GM21786 (cell line): ENCODE measurements at regions not wholly inside any gene's neighbourhood (a gene's known extent, or its start where the extent isn't known, plus 50 kb on each side); places are given as distances from the start of the nearest gene placed in this dataset.

Source experiments
- ATAC-seq: cut with Tn5 transposase; IDR thresholded peaks from one replicate; pipeline ENCODE4 v1.9.1; 2021; ENCODE audit not compliant: unreplicated experiment

- ATAC-seq = no peak
Measured at GRCh38 chr2:173629076-173629475, 274.4 kb downstream of the CDCA7 start.

GRCh38 chr2:173630425-173631126, 275.9 kb downstream of the CDCA7 start:
- no peak for ATAC-seq

- ATAC-seq = no peak
Measured at GRCh38 chr2:173631127-173631460, 276.4 kb downstream of the CDCA7 start.

DNA sequence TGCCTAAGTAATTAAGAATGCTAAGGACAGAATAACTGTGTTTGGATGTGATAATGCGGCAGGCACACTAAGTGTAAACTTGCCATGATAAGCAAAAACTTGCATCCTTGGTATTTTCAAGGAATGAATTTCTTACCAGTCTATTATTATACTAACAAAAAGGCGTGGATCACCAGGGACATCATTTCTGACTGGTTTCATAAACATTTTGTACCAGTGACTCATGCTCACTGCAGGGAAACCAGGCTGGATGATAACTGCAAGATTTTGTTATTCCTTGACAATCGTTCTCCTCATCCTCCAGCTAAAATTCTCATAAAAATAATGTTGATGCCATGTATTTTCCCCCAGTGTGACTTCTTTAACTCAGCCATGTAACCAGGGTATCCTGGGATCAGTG, 289.5 kb downstream of the CDCA7 start:
- ATAC-seq = no peak

- no peak for ATAC-seq
Measured at GRCh38 chr2:173647681-173648311, 293.1 kb downstream of the CDCA7 start.

DNA sequence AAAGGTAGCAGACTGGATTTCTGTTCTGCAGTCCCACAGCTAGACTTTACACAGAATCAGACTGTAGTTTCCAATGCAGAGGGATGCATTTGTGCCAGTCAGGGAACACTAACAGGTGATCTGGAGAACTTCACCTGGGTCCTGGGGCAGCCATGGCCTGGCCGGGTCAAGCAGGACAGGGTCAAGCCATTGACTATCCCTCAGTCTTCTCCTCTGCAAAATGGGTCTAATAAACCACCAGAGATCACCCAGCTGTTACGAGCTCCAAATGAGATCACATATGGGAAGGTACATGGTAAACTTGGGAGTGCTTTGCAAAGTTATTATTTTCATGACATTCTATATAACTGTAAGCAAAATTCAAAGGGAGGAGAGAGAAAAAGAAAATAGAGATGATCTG, 294.1 kb downstream of the CDCA7 start:
- ATAC-seq = no peak

GRCh38 chr2:173649527-173650219, 295.0 kb downstream of the CDCA7 start:
- ATAC-seq = no peak

GRCh38 chr2:173651891-173652290, 297.2 kb downstream of the CDCA7 start:
- no peak for ATAC-seq

GRCh38 chr2:173652311-173652710, 297.6 kb downstream of the CDCA7 start:
- no peak for ATAC-seq

DNA sequence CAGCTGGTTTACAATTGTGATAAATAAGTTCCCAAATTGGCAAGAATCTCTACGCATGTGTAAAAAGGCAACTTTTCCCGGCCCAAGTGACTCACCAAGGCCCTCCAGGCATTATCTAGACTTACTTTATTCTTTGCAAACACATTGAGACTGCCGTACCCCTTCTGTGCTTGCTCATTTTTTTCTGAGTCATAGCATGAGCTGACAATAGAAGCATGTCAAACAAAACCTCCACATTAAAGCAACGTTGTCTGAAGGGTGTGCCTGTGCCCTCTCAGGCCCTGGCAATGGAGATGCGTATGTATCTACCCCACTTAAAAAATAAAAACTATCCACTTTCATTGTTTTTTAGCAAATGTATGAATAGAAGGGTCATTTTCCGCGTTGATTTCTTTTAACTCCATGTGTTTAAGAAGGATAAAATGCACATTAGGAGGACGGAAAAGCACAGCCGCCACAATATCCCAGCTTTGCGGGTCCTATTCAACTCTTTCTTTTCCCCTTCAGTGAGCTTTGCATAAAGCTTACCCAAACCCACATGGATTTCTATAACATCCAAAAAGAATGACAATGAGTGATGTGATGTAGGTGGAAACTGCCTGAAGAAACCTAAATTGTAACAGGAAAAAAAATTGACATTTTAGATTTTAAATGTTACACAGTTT, 298.2 kb downstream of the CDCA7 start:
- ATAC-seq = no peak

GRCh38 chr2:173653432-173653805, 298.7 kb downstream of the CDCA7 start:
- ATAC-seq = no peak

DNA sequence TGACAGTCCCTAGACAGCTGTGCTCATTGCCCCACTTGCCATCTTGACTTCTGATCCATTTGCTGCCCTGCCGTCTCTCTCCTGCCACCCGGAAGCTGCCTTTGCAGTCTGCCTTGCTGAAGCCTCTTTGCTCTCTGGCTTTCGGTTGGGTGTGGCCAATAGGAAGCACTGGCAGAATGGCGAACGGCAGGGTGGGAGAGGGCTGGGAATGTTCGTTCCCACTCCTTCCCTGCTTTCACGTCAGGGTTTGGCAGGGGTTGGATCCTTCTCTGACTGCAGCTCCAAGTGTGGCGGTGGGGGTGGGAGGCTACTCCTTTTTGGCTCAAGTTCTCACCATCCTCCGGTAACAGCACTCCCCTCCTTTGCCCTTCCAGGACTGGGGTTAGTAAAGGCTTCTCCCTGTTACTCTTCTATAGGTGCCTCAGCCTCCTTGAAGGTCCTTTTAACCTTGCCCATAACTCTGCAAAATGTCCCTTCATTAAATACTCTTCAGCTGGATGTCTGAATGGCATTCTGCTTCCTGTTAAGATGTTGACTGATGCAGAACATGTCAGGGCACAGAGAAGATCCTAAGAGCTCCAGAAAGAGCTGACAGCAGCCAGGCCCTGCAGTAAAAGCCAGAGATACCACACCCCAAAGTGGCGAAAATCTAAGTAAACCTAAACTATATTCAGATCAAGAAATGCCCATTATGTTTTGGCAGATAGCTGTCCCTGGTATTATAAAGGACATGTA, 299.7 kb downstream of the CDCA7 start:
- ATAC-seq = no peak

GRCh38 chr2:173654896-173655265, 300.2 kb downstream of the CDCA7 start:
- ATAC-seq = no peak

DNA sequence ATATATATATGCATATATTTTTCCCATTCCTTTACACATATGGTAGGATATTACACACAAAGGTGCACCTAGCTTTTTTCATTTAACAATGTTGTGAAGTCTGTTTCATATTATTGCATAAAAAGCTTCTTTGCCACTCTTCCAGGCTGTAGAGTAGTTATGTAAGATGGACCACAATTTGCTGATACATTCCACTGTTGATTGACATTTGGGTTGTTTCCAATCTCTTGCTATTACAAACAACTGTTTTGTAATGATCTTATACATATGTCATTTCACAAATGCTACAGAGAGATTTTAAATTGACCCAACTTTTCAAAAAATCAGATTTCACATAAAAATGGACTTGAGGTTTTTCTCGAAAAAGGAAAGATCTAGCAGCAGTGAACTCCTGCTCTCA, 301.4 kb downstream of the CDCA7 start:
- no peak for ATAC-seq

DNA sequence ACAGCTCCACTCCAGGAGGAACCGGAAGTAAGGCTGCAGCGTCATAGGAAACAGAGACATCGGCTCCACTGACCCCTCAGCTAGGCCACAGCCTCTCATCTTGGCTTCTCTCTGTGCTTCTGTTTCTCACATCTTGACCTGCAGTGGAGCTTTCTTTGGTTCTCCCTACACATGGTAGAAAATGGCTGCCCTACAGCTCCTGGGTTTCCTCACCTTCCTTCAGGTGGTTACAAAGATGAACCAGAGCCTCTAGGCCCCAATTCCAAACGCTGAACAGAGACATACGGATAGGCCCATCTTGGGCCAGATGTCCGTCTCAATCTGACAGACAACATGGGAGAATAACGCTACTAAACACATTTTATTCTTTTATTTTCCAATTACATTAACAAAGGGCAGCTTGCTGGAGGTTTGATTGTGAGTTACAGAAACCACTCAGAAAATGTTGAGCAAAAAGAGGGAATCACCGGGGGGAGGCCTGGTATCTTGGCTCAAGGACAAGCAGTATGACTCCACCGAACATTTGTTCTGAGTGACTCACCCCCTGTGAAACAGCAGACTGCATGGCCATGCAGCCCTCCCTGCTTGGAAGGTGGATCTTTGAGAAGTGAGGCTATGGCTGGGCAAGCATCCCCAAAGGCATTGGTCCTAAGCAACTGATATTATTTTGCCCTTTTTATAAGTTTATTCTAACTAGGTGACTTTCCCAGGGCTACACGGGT, 303.5 kb downstream of the CDCA7 start:
- no peak for ATAC-seq

DNA sequence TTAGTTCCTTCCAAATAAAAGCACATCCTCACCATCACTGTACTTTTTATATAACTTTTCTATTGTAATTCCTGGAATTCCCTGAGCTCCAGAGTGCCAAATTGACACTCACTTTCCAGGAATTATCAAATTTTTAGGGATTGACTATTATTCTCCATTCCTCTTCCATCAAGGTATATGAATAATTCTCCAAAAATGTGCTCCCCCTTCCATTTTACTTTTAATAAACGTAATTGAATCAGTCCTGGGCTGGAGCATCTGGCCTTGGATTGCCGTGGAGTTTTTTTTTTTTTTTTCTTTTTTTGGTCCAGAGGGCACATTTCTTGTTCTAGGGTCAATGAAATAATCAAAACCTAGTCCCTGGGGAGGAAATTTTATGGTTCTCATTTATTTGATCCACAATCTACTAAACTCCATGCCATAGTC, 304.3 kb downstream of the CDCA7 start:
- ATAC-seq = no peak

GRCh38 chr2:173659509-173659908, 304.8 kb downstream of the CDCA7 start:
- no peak for ATAC-seq

- no peak for ATAC-seq
Measured at GRCh38 chr2:173661586-173661985, 303.6 kb downstream of the SP3 start.

DNA sequence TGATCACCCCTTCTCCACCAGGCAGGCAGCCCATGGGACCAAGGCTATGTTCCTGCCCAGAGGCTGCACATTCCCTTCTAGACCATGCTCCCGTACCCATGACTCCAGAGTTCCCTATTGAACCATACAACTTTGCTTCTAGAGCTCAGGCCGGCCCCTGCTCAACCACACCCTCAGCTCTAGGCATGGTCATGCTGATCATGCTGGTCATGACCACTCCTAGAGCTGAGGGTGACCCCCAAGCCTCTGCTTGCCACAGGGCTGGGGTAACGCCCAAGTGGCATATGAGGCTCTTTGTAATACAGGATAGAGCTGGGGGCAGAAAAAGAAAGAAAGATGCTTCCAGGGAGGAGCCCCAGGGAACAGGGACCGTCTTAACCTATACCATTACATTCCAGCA, 301.8 kb downstream of the SP3 start:
- ATAC-seq = no peak

GRCh38 chr2:173663835-173664512, 301.2 kb downstream of the SP3 start:
- ATAC-seq = no peak
